ENCODE measurements at regions not wholly inside any gene's neighbourhood (a gene's known extent, or its start where the extent isn't known, plus 50 kb on each side); places are given as distances from the start of the nearest gene placed in this dataset.
"Not testable (repeated sequence)": the region's sequence is repeated elsewhere in the genome, so short reads cannot be mapped to it uniquely, and the experiment has no call there.

DNA sequence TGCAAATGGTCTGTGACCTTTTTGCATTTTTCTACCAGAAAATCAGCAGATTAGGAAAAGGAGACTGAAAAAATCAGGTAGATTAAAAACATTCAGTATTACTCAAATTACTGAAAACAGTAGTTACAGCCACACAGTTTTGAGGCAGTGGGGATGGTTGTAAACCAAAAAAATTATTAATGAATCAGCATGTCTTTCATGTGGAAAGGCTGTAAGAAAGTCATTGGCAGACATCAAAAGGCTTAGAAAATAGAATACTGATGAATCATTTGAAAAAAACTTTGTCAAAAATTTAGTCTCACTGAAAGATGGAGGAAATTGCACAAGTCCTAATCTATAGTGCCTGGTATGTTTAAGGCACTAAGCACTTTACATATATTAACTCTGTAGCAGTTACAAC lies 133.9 kb upstream of the GCFC2 start:
- Histone ChIP-seq H3K4me1 (ENCODE audit: insufficient read depth) (no peaks in the 10 kb centered on the region), H2AFZ (no peak overlapping the region), H3K27ac (no peak overlapping the region), H3K9me2 (replicated peaks; ENCODE audit: insufficient read depth) (no peaks in the 10 kb centered on the region), H3K79me2 (no peaks in the 10 kb centered on the region), H3K4me2 (no peak overlapping the region), H3K36me3 (replicated peaks; ENCODE audit: insufficient read depth, low read depth) (no peaks in the 10 kb centered on the region), H3K4me3 (no peak overlapping the region), H3K27me3 (no peaks in the 10 kb centered on the region), H4K20me1 (ENCODE audit: insufficient read depth, poor library complexity, severe bottlenecking) (no peaks in the 10 kb centered on the region), H3K9me3 (ENCODE audit: low read depth) (no peaks in the 10 kb centered on the region)
- DNase-seq (ENCODE audit: low spot score) = no peak
- TF ChIP-seq EZH2phosphoT487 (IDR thresholded peaks at IDR 0.05; ENCODE audit: low read depth, severe bottlenecking, unreplicated experiment) (no peak), EZH2 (IDR thresholded peaks at IDR 0.05; ENCODE audit: borderline replicate concordance) (no peak)
- TF ChIP-seq, protein P1, sequence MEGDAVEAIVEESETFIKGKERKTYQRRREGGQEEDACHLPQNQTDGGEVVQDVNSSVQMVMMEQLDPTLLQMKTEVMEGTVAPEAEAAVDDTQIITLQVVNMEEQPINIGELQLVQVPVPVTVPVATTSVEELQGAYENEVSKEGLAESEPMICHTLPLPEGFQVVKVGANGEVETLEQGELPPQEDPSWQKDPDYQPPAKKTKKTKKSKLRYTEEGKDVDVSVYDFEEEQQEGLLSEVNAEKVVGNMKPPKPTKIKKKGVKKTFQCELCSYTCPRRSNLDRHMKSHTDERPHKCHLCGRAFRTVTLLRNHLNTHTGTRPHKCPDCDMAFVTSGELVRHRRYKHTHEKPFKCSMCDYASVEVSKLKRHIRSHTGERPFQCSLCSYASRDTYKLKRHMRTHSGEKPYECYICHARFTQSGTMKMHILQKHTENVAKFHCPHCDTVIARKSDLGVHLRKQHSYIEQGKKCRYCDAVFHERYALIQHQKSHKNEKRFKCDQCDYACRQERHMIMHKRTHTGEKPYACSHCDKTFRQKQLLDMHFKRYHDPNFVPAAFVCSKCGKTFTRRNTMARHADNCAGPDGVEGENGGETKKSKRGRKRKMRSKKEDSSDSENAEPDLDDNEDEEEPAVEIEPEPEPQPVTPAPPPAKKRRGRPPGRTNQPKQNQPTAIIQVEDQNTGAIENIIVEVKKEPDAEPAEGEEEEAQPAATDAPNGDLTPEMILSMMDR (IDR thresholded peaks at IDR 0.05; ENCODE audit: poor library complexity) = no peak

- H2AFZ ChIP-seq; H4K20me1 ChIP-seq (ENCODE audit: insufficient read depth, poor library complexity, severe bottlenecking); DNase-seq (ENCODE audit: low spot score); H3K4me2 ChIP-seq; H3K36me3 ChIP-seq (replicated peaks; ENCODE audit: insufficient read depth, low read depth); H3K9me3 ChIP-seq (ENCODE audit: low read depth); H3K27me3 ChIP-seq; H3K79me2 ChIP-seq; H3K9me2 ChIP-seq (replicated peaks; ENCODE audit: insufficient read depth); H3K4me3 ChIP-seq; H3K4me1 ChIP-seq (ENCODE audit: insufficient read depth); H3K27ac ChIP-seq: not testable (repeated sequence)
- WGBS (ENCODE audit: low lambda C conversion rate, missing lambda C conversion rate) = 81% methylated on average over 4 of the region's 4 CpGs
Observed at GRCh38 chr2:75834588-75834987, 123.9 kb upstream of the GCFC2 start.

GRCh38 chr2:75833386-75833785 lies 122.7 kb upstream of the GCFC2 start:
- Histone ChIP-seq H3K9me2 (replicated peaks; ENCODE audit: insufficient read depth) (no peaks in the 10 kb centered on the region), H4K20me1 (ENCODE audit: insufficient read depth, poor library complexity, severe bottlenecking) (no peaks in the 10 kb centered on the region), H3K27me3 (no peaks in the 10 kb centered on the region), H2AFZ (no peak overlapping the region), H3K4me3 (no peak overlapping the region), H3K4me1 (ENCODE audit: insufficient read depth) (no peaks in the 10 kb centered on the region), H3K4me2 (no peak overlapping the region), H3K27ac (no peak overlapping the region), H3K79me2 (no peaks in the 10 kb centered on the region), H3K36me3 (replicated peaks; ENCODE audit: insufficient read depth, low read depth) (no peaks in the 10 kb centered on the region), H3K9me3 (ENCODE audit: low read depth) (no peaks in the 10 kb centered on the region)
- 52% methylated on average over 2 of the region's 2 CpGs for WGBS (ENCODE audit: low lambda C conversion rate, missing lambda C conversion rate)
- TF ChIP-seq EZH2phosphoT487 (IDR thresholded peaks at IDR 0.05; ENCODE audit: low read depth, severe bottlenecking, unreplicated experiment) (no peak), EZH2 (IDR thresholded peaks at IDR 0.05; ENCODE audit: borderline replicate concordance) (no peak)
- TF ChIP-seq, protein P1 (IDR thresholded peaks at IDR 0.05; ENCODE audit: poor library complexity) = no peak
- no peak for DNase-seq (ENCODE audit: low spot score)

- TF ChIP-seq EZH2phosphoT487 (IDR thresholded peaks at IDR 0.05; ENCODE audit: low read depth, severe bottlenecking, unreplicated experiment) = no peak
- TF ChIP-seq, protein P1 (IDR thresholded peaks at IDR 0.05; ENCODE audit: poor library complexity) = no peak
- no peak for TF ChIP-seq EZH2 (IDR thresholded peaks at IDR 0.05; ENCODE audit: borderline replicate concordance)
Observed at GRCh38 chr2:75828826-75829225, 118.1 kb upstream of the GCFC2 start.

GRCh38 chr2:75823515-75823914 lies 112.8 kb upstream of the GCFC2 start:
- not testable (repeated sequence) for H3K4me1 ChIP-seq (ENCODE audit: insufficient read depth); H3K9me3 ChIP-seq (ENCODE audit: low read depth); H3K4me2 ChIP-seq; H3K4me3 ChIP-seq; H3K27ac ChIP-seq; H3K27me3 ChIP-seq; H3K79me2 ChIP-seq; H4K20me1 ChIP-seq (ENCODE audit: insufficient read depth, poor library complexity, severe bottlenecking); H3K36me3 ChIP-seq (replicated peaks; ENCODE audit: insufficient read depth, low read depth); DNase-seq (ENCODE audit: low spot score); H2AFZ ChIP-seq; H3K9me2 ChIP-seq (replicated peaks; ENCODE audit: insufficient read depth)
- WGBS (ENCODE audit: low lambda C conversion rate, missing lambda C conversion rate) = 100% methylated on average over 1 of the region's 1 CpG

More at GRCh38 chr2:75828826-75829225, 118.1 kb upstream of the GCFC2 start:
- DNase-seq (ENCODE audit: low spot score) = no peak
- Histone ChIP-seq H3K4me2 (no peak overlapping the region), H3K4me1 (ENCODE audit: insufficient read depth) (no peaks in the 10 kb centered on the region), H3K9me2 (replicated peaks; ENCODE audit: insufficient read depth) (no peaks in the 10 kb centered on the region), H3K36me3 (replicated peaks; ENCODE audit: insufficient read depth, low read depth) (no peaks in the 10 kb centered on the region), H3K9me3 (ENCODE audit: low read depth) (no peaks in the 10 kb centered on the region), H3K79me2 (no peaks in the 10 kb centered on the region), H3K4me3 (no peak overlapping the region), H2AFZ (no peak overlapping the region), H4K20me1 (ENCODE audit: insufficient read depth, poor library complexity, severe bottlenecking) (no peaks in the 10 kb centered on the region), H3K27me3 (no peaks in the 10 kb centered on the region), H3K27ac (no peak overlapping the region)
- 83% methylated on average over 4 of the region's 4 CpGs for WGBS (ENCODE audit: low lambda C conversion rate, missing lambda C conversion rate)

Measured in hepatocyte (in vitro differentiated cells).